Uterus (tissue), 2 donors: ENCODE measurements at regions not wholly inside any gene's neighbourhood (a gene's known extent, or its start where the extent isn't known, plus 50 kb on each side); places are given as distances from the start of the nearest gene placed in this dataset.
"Not testable (repeated sequence)": the region's sequence is repeated elsewhere in the genome, so short reads cannot be mapped to it uniquely, and the experiment has no call there.

Source experiments
- CTCF ChIP-seq, 4 experiments: fragments of 200-600 bp in 2 of 4; fragments of 450-650 bp in 2 of 4; sonication (generic) in 2 of 4; IDR thresholded peaks; one replicate each; pipeline ENCODE4 v1.5.1; 2016 to 2019; ENCODE audit warnings: antibody characterized with exemption in 4 of 4, mild to moderate bottlenecking in 2 of 4, moderate library complexity in 1 of 4
- POLR2A ChIP-seq, 2 donors: fragments of 450-650 bp; IDR thresholded peaks; one replicate each; pipeline ENCODE4 v1.6.1; 2016; ENCODE audit warnings: antibody characterized with exemption in 2 of 2, mild to moderate bottlenecking in 1 of 2, moderate library complexity in 1 of 2

GRCh38 chr3:75379840-75380239 lies 284.3 kb upstream of the FRG2C start:
- not testable (repeated sequence) for TF ChIP-seq CTCF, POLR2A (IDR thresholded peaks at IDR 0.05)
